Nephron (organoid): ENCODE measurements at regions not wholly inside any gene's neighbourhood (a gene's known extent, or its start where the extent isn't known, plus 50 kb on each side); places are given as distances from the start of the nearest gene placed in this dataset.

ENCODE experiments used
- H3K27ac Mint-ChIP-seq, 3 experiments: 2 replicates each; pipeline ENCODE4 v1.8.0; 2020; ENCODE audit warnings: mixed read lengths in 3 of 3, mild to moderate bottlenecking in 2 of 3, moderate library complexity in 1 of 3
- H3K27me3 Mint-ChIP-seq: 2 replicates; pipeline ENCODE4 v1.8.0; 2021; ENCODE audit warnings: low read depth, mild to moderate bottlenecking, moderate library complexity, mixed read lengths
- H3K36me3 Mint-ChIP-seq: 2 replicates; pipeline ENCODE4 v1.8.0; 2020; ENCODE audit warnings: low read depth, mixed read lengths
- H3K4me1 Mint-ChIP-seq: 2 replicates; pipeline ENCODE4 v1.8.0; 2020; ENCODE audit warnings: mixed read lengths
- H3K4me3 Mint-ChIP-seq, 3 experiments: 2 replicates each; pipeline ENCODE4 v1.8.0; 2020; ENCODE audit warnings: mild to moderate bottlenecking in 3 of 3, mixed read lengths in 3 of 3, moderate library complexity in 2 of 3
- H3K9me3 Mint-ChIP-seq: 2 replicates; pipeline ENCODE4 v1.8.0; 2020; ENCODE audit warnings: mixed read lengths
- CTCF ChIP-seq, 3 experiments: fragments of 200-600 bp; sonication (generic); IDR thresholded peaks; one replicate each; pipeline ENCODE4 v1.5.0; 2021; ENCODE audit warnings: antibody characterized with exemption in 3 of 3; ENCODE audit not compliant: unreplicated experiment in 3 of 3

- Mint-ChIP-seq H3K4me3 (no peak overlapping the region), H3K4me1 (peaks cover 18% of the 10 kb centered on the region), H3K36me3 (no peaks in the 10 kb centered on the region), H3K9me3 (peaks cover 15% of the 10 kb centered on the region), H3K27me3 (peaks cover 5% of the 10 kb centered on the region), H3K27ac (peak overlapping the region; percentile 34 to 67 (median 38))
- no peak for TF ChIP-seq CTCF (IDR thresholded peaks at IDR 0.05; ENCODE audit: unreplicated experiment in 3 of 3)
Observed at GRCh38 chr2:224165901-224166319, 126.8 kb upstream of the SERPINE2 start.

GRCh38 chr2:224163566-224164307 lies 124.7 kb upstream of the SERPINE2 start:
- Mint-ChIP-seq H3K4me1 (peaks cover 18% of the 10 kb centered on the region), H3K36me3 (no peaks in the 10 kb centered on the region), H3K27ac (peak overlapping the region in 1 of 3 experiments; percentile 15), H3K27me3 (peaks cover 5% of the 10 kb centered on the region), H3K4me3 (no peak overlapping the region), H3K9me3 (peaks cover 10% of the 10 kb centered on the region)
- no peak for TF ChIP-seq CTCF (IDR thresholded peaks at IDR 0.05; ENCODE audit: unreplicated experiment in 3 of 3)

- Mint-ChIP-seq H3K27ac (peak overlapping the region in 2 of 3 experiments; percentile 70 to 73), H3K27me3 (peaks cover 5% of the 10 kb centered on the region)
- TF ChIP-seq CTCF (IDR thresholded peaks at IDR 0.05; ENCODE audit: unreplicated experiment in 3 of 3) = no peak
Observed at GRCh38 chr2:224162122-224162521, 123.0 kb upstream of the SERPINE2 start.

GRCh38 chr2:224161712-224162111 lies 122.6 kb upstream of the SERPINE2 start:
- H3K27ac Mint-ChIP-seq = peak overlapping the region in 2 of 3 experiments; percentile 70 to 73
- peaks cover 3% of the 10 kb centered on the region for H3K9me3 Mint-ChIP-seq

More at GRCh38 chr2:224162122-224162521, 123.0 kb upstream of the SERPINE2 start:
- Mint-ChIP-seq H3K36me3 (no peaks in the 10 kb centered on the region), H3K9me3 (peaks cover 5% of the 10 kb centered on the region), H3K4me1 (peaks cover 29% of the 10 kb centered on the region), H3K4me3 (no peak overlapping the region)

GRCh38 chr2:224160917-224161316 lies 121.8 kb upstream of the SERPINE2 start:
- H3K4me1 Mint-ChIP-seq = peaks cover 37% of the 10 kb centered on the region

More at GRCh38 chr2:224161712-224162111, 122.6 kb upstream of the SERPINE2 start:
- H3K36me3 Mint-ChIP-seq = no peaks in the 10 kb centered on the region
- H3K4me3 Mint-ChIP-seq = no peak overlapping the region
- no peak for TF ChIP-seq CTCF (IDR thresholded peaks at IDR 0.05; ENCODE audit: unreplicated experiment in 3 of 3)
- H3K4me1 Mint-ChIP-seq = peaks cover 33% of the 10 kb centered on the region
- peaks cover 5% of the 10 kb centered on the region for H3K27me3 Mint-ChIP-seq

More at GRCh38 chr2:224160917-224161316, 121.8 kb upstream of the SERPINE2 start:
- peak overlapping the region in 2 of 3 experiments; percentile 42 to 73 for H3K27ac Mint-ChIP-seq
- TF ChIP-seq CTCF (IDR thresholded peaks at IDR 0.05; ENCODE audit: unreplicated experiment in 3 of 3) = no peak
- H3K27me3 Mint-ChIP-seq = peaks cover 5% of the 10 kb centered on the region
- H3K36me3 Mint-ChIP-seq = no peaks in the 10 kb centered on the region
- peaks cover 3% of the 10 kb centered on the region for H3K9me3 Mint-ChIP-seq
- no peak overlapping the region for H3K4me3 Mint-ChIP-seq
